Fibroblast of skin of back (primary cell): ENCODE measurements at regions not wholly inside any gene's neighbourhood (a gene's known extent, or its start where the extent isn't known, plus 50 kb on each side); places are given as distances from the start of the nearest gene placed in this dataset.

Experiments used
- DNase-seq: peaks from one replicate; pipeline ENCODE4 v3.0.0-alpha.2; 2013

DNA sequence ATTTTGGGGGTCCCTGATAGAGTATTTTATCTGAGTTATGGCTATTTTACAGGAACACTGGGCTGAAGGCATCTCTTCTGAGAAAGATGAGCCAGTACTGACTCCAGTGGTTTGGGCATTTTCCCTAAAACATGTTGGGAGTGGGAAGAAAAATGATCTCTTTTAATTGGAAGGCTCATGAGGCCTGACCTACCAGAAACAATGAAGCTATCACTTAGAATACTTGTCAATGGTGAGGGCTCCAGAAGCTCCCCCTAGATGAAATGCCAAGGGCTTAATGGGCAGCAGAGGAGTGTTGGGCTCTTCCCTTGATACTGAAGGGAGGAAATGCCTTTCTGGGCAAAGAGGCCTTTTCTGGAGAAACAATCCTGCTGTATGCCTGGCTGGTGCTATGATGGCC lies 63.5 kb upstream of the BDNF start:
- no peak for DNase-seq

GRCh38 chr11:27761356-27761755 lies 61.1 kb upstream of the BDNF start:
- DNase-seq: no peak

DNA sequence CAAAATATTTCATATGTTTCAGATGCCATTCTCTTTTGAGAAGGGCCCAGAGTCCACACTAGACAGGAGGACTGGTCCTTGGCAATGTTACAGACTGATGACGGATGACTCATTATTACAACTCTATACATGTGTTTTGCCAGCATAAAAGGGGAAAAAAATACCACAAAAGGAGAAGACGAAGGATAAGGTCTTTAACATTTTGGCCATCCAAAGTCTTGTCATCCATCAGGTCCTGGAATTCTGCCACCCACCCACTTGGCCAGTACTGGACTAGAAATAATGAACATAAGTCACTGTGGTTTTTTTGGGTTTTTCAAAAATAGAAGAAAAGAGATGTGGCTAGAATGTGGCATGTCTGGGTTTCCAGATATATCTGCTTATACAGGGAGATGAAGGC lies 57.7 kb upstream of the BDNF start:
- peak; percentile 94 for DNase-seq

GRCh38 chr11:27754035-27755017 lies 54.1 kb upstream of the BDNF start:
- peak; percentile 81 for DNase-seq
